ENCODE measurements at regions not wholly inside any gene's neighbourhood (a gene's known extent, or its start where the extent isn't known, plus 50 kb on each side); places are given as distances from the start of the nearest gene placed in this dataset.

DNA sequence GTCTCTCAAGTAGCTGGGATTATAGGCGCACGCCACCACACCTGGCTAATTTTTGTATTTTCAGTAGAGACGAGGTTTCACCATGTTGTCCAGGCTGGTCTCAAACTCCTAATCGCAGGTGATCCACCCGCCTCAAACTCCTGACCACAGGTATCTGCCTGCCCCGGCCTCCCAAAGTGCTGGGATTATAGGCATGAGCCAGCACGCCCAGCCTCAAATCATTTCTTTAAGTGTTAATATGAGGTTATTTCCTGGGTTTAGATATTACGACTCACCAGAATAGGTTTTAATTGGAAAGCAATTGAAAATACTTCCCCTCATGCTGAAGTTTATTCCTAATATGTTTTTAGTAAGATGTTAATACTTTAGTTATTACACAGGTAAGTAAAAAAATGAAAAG, 144.5 kb downstream of the NUFIP1 start:
- TF ChIP-seq, protein P1, sequence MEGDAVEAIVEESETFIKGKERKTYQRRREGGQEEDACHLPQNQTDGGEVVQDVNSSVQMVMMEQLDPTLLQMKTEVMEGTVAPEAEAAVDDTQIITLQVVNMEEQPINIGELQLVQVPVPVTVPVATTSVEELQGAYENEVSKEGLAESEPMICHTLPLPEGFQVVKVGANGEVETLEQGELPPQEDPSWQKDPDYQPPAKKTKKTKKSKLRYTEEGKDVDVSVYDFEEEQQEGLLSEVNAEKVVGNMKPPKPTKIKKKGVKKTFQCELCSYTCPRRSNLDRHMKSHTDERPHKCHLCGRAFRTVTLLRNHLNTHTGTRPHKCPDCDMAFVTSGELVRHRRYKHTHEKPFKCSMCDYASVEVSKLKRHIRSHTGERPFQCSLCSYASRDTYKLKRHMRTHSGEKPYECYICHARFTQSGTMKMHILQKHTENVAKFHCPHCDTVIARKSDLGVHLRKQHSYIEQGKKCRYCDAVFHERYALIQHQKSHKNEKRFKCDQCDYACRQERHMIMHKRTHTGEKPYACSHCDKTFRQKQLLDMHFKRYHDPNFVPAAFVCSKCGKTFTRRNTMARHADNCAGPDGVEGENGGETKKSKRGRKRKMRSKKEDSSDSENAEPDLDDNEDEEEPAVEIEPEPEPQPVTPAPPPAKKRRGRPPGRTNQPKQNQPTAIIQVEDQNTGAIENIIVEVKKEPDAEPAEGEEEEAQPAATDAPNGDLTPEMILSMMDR (IDR thresholded peaks at IDR 0.05; ENCODE audit: low read depth, low read length): no peak
- H3K4me3 ChIP-seq (ENCODE audit: low read depth, low read length): no peak overlapping the region

DNA sequence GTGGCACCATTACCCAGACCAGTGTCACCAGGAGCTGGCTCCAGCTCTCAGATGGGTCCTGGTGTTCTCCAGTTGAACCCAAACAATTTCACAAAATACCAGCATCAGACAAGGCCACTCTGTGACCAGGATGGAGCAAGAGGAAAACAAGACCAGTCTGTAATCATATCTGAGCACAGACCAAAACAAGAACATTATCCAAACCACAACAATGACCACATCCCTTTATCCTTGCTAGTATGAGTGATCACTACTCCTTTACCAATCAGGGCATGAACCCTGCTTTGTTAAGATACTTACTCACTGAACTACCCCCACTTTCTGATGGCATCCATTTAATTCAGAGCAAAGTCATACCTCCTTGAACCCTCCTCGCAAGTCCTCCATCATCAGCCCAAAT, 145.9 kb downstream of the NUFIP1 start:
- TF ChIP-seq, protein P1 (IDR thresholded peaks at IDR 0.05; ENCODE audit: low read depth, low read length): no peak

DNA sequence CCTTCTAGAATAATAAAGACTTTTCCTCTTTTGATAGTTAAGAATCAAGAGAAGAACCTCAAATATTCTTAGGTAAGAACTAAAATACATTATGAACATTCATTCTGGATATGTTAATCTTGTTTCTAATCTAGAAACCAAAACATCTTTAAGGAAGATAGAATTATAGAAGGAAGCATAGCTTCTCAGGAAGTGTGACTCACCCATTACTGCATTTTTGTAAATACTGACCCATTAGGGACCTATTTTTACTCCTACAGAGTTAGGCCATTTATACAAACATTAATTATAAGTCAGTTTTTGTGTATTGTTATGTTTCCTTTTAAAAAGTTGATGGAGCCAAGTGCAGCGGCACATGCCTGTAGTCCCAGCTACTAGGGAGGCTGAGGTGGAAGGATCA, 147.1 kb downstream of the NUFIP1 start:
- TF ChIP-seq, protein P1 (IDR thresholded peaks at IDR 0.05; ENCODE audit: low read depth, low read length): no peak
- no peak overlapping the region for H3K4me3 ChIP-seq (ENCODE audit: low read depth, low read length)

More for the DNA sequence above, 145.9 kb downstream of the NUFIP1 start:
- H3K4me3 ChIP-seq (ENCODE audit: low read depth, low read length): no peak overlapping the region

DNA sequence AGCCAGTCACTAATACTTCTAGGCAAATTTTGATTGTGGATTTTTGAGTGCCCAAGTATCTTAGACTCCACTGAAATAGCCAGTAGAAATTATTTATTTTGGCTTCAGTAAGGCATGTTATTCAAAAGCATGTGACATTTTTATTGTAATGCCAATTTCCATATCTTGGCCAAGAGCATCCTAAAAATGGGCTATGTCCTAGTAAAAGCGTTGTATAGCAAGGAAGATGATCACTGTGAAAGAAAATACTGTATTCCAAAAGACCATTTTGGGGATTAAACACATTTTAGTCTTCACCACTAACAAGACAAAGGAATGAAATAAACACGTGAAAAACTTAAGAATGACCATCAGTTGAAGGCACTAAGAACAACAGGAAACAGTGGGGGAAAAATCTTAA, 149.1 kb downstream of the NUFIP1 start:
- TF ChIP-seq, protein P1 (IDR thresholded peaks at IDR 0.05; ENCODE audit: low read depth, low read length): no peak
- H3K4me3 ChIP-seq (ENCODE audit: low read depth, low read length): no peak overlapping the region

DNA sequence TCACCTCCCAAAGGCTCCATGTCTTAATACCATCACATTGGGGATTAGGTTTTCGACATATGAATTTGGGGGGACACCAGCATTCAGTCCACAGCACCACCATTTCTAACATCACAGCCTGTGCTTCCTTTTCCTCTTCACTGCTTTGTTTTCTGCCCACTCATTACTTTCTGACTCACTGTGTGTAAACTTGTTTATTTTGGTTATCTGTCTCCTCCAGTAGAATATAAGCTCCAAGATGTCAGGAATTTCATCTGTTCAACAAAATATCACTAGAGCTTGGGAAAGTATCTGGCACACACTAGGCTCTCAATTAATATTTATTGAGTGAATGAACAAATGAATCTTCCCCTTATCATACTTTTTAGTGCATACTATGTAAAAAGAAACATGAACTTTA, 152.0 kb downstream of the NUFIP1 start:
- no peak overlapping the region for H3K4me3 ChIP-seq (ENCODE audit: low read depth, low read length)
- TF ChIP-seq, protein P1 (IDR thresholded peaks at IDR 0.05; ENCODE audit: low read depth, low read length): no peak

DNA sequence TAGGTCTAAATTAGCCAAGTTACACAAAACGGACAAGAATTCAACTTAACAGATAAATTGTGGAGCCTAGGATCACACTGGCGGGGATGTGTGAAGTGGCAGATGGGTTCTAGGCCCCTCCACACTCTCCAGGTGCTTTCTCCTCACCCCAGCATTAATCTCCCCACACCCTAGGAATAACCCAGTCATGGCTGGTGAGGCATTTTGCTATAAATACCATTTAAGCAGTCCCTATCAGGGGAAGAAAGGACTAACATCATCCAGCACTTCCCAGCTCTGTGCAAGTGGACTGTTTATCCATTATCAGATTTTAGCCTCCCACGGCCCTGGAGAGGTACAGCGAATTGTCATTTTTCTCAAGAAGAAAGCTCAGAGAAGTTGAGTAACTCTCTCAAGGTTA, 154.9 kb downstream of the NUFIP1 start:
- no peak overlapping the region for H3K4me3 ChIP-seq (ENCODE audit: low read depth, low read length)
- TF ChIP-seq, protein P1 (IDR thresholded peaks at IDR 0.05; ENCODE audit: low read depth, low read length): no peak

DNA sequence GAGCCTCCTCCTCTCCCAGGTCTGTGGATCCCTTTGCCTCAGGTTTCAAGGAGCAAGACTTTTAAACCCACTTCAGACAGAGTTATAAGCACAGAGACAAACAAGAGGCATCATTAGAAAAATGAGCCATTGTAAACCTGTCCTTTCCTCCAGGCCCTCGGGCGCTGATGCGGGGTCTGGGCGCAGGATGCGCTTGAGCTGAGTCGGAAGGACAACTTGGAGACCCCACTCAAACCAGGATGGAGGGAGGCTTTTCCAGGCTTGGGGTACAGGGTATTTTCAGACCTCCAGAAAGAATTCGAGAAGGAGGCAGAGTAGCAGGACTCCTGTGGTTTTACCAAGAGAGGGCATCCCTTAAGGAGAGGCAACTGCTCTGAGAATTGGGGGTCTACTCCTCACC, 155.6 kb downstream of the NUFIP1 start:
- TF ChIP-seq, protein P1 (IDR thresholded peaks at IDR 0.05; ENCODE audit: low read depth, low read length): no peak

More for the DNA sequence above, 155.6 kb downstream of the NUFIP1 start:
- no peak overlapping the region for H3K4me3 ChIP-seq (ENCODE audit: low read depth, low read length)

All from WI38 (cell line).